Stimulated activated CD4-positive, alpha-beta T cell treated with anti-CD3 and anti-CD28 coated beads, Interleukin-15, amount 100 ng/mL, for 24 hours (primary cell): ENCODE measurements at regions not wholly inside any gene's neighbourhood (a gene's known extent, or its start where the extent isn't known, plus 50 kb on each side); places are given as distances from the start of the nearest gene placed in this dataset.

Source experiments
- DNase-seq: peaks from one replicate; pipeline ENCODE4 v3.0.0-alpha.2; 2020

DNA sequence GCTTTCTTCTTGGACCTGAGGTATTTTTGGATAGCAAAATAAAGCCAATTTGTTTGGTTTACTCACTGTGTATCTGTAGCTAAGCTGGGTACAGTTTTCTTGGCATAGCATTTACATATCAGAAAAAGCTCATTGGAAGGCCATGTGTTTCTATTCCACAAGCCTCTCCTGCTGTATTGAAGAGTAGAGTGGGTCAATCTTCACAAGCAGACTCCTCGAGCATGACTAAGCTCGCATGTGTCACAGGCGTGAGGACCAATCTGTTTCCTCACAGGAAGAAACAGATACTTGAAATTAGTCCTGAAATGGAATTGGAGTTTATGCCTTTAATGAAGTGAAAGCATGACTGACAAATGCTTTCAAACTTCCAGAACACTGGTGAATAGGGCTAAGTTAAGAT is 1279.0 kb upstream of the MAP3K7 start:
- DNase-seq: no peak

DNA sequence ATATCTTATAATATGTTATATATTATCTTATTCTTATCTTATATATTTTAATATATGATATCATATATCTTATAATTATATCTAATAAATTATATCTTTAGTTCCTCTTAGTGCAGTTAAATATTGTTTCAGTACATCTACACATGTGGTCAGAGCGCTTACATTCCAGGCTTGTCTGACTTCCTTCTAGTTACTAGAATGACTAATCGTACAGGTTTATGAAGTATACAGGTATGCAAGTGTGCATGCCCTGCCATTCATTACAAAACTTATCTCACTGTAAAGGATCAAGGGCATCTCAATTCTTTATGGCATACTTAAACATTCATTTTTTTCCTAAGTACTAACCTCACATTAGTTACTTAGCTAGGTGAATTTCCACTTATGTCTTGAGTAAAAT is 1278.0 kb upstream of the MAP3K7 start:
- no peak for DNase-seq

DNA sequence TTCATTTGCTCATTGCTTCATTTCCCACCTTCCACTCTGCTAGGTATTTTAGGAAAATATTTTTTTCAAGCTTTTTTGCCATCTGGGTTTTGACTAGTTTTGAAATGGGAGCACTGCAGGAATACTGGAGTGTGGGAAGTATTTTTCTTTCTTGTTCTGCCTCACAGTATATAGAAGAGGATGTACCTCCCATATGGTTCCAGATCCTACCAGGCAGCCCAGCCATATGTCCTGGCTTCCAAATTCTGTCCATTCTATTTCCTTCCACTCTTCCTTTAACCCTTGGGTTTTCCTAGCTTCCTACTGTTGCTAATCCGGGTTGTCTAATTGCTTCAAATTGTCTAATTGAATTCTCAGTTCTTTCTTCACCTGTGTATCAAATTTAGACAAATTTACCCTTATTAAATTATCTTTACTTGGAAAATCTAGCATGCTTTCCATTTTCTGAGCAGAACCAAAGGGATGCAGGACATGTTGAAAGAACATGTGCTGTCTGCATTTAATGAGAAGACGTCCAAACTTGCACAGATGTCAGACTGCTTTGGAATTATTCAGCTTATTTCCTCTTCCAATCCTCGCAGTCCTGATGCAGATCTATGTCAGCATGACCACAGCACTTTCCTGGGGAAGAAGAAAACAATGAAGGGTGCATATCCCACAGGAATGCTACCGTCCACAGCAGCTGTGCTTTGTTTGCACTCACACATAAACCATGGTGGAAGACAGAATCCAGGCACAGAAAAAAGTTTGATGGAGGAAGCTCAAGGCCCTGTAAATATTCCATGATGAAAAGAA is 1273.9 kb upstream of the MAP3K7 start:
- no peak for DNase-seq

DNA sequence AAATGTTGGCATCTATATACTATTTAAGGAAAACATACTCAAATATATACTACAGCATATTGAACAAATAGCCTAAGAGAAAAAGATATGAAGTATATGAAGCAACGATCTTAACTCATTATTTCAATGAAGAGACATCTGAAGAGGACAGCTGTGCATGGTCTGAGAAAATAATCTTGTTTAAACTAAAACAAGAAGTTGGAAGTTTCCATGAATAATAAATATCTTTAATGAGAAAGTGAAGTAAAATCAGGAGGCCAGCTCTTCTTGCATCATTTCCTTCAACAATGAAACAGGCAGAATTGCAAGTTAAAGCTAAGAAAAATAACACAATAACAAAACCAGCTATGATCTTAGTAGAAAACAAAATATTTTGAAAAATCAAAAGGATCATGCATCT is 1265.4 kb upstream of the MAP3K7 start:
- DNase-seq: no peak

DNA sequence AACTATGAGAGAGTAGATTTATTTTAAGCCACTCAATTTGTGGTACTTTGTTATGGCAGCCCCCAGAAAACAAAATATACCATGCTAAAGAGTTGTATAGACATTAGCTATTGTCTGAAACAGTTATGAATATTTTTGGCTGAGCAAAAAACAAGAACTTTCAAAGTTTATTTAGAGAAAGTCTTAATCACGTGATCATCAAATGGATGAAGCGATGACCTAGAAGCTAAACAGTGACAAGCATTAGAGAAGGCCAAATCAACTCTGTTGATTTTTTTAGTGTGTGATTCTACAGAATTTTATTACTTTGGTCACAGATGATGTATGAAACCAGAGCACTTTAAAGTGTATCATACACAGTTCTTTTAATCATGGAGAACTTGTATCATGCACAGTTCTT is 1247.9 kb upstream of the MAP3K7 start:
- no peak for DNase-seq

DNA sequence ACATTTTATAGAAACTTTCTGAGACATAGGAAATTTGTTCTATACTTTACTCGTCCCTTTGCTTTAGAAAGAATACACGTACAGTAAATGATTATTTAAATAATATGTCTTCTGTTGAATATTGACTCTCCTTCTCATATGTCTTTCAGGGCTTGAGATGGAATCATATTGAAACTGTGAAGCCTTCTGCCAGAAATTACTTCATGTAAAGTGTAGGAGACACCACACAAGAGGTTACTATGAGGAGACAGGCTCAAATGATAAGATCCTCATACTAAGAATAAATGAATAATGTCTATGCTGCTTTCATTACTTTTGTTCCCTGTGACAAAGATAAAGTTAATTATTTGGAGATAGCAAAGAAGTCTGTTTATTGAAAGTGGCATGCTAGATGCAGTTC is 1240.3 kb upstream of the MAP3K7 start:
- no peak for DNase-seq

DNA sequence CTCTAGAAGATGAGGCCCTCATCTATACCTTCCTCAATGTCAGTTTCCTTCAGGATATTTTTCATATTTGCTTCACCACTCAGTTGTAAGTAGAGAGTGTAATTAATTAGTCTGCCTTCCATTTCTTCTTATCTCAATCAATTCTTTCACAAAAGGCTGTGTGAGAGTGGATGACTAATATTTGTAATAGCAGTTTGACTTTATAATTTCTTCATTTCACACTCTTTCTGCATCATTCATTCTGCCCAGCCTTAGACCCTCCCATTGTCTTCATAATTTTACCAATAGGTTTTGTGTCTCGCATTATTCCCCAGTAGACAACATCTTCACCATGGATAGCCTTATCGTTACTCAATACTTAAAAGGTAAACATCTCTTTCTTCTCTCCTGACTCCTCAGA is 1239.3 kb upstream of the MAP3K7 start:
- no peak for DNase-seq

DNA sequence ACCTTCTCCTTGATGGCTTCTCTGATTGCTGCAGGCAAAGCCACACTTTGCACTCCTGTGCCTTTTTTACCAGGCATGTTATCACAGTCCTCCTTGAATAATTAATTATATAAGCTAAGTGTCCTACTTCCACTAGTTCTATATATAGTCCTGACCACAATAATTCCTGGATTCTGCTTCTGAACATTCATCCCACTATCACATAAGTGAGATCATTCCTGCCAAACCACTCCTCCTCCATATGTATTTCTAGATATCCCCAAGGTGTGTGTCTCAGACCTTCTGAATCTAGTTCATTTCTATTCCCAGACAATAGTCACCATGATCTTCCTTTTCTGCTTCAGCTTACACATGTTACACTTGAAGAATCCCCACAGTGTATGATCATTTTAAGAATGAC is 1237.5 kb upstream of the MAP3K7 start:
- DNase-seq: no peak

DNA sequence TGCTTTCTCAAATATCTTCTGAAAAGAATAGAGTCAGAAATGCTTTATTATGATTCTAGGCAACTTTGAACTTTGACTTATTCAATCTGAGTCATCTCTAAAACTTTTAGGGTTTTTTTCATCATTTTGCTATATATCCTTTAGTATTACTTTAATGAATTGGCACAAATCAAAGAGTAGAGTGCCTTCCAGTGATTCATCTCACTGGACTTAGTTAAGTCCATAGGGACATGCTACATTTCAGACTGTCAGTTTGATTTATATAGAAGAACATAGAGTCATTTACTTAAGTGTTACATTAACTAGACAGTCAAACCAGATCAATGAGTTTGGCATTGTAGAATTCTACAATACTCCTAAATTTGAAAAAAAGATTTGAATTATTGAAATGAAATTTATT is 1235.7 kb upstream of the MAP3K7 start:
- DNase-seq: no peak

DNA sequence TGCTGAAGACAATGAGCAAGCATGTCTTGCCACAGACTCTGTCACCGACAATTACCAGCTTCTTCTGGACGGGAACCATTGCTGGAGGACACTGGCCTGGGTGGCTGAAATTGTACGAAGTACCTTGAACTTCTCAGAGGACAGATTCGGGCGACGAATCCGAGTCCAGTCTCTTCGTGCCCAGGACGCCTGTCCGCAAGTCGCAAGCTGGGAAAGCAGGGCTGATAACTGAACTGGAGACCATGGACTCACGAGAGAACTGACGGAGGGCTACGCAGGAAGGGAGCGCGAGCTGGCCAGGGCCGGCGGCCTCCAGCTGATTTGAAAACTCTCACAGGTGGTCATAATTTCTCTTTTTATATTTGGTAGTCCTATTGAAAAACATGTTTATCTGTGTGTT is 1229.5 kb upstream of the MAP3K7 start:
- no peak for DNase-seq

DNA sequence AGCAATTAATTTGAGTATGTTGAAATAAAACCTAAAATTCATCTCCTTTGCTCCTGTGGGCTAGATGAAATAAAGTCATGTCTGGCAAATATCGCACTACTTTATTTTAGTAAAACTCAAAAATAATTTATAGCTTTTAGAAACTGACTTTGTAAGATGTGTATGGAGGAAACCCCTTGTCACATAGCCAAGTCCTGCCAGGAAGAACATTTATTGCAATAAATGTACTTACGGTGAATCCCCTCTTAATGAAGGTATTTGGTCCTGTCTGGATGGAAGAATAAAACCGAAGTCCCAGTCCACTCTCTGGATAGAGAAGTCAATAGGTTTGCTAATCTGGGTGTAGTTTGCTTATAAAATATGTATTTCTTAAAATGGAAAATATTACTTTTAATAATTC is 1226.8 kb upstream of the MAP3K7 start:
- no peak for DNase-seq

DNA sequence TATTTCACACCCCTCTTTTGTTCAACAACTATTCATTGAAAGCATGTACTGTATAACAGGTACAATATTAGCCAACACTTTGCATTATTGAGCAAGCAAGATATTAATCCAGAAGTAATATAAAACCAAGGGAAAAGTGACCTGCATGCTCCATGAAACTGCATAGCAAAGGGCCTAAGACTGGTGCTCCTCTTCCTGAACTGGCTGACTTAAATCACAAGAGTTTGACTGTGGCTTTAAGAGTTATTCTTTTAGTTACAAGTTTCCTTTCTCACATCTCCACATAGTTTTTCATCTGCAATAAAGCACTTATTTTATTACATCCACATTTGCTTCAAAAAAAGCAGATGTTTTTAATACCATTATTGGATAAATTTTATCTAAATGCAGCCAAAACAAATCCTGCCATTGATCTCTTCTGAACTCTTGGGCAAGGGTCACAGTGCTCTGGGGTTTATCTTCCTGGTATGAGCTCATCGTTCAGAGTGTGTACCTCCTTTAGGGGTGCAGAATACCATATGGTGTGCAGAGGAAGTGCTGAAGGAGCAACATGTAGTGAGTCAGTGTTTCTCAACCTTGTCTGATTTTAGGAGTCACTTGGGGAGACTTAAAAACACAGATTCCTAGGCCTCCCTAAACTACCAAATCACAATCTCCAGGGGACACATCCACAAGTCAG is 1225.9 kb upstream of the MAP3K7 start:
- DNase-seq: no peak

DNA sequence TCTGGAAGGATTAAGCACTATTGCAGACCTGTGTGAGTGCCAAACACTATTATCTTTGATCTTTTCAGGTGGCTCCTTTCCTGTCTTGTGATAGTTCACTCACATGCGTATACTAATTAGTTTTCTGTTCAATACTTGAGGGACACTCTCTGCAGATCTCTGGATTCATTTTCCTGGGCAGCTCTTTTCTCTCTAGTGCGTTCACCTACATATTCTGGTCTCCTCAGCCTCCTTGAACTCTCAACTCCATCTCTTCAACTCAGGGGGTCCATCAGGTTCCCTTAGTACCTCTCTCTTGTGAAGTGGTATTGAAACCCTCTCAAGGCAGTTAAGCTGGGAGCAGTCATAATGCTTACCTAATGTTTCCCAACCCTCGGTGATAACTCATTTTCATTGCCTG is 1218.1 kb upstream of the MAP3K7 start:
- DNase-seq: no peak

DNA sequence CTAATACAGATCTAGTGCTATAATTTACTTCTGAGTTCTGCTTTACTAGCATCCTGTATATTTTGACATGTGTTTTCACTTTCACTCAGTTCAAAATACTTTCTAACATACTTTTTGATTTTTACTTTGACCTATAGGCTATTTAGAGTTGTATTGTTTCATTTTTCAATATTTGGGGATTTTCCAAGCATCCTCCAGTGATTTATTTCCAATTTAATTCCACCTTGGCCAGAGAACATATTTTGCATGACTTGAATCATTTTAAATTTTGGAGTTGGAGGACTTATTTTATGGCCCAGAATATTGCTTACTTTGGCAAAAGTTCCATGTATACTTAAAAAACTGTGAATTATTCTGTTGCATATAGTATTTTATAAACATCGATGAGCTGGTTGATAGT is 1215.6 kb upstream of the MAP3K7 start:
- no peak for DNase-seq

DNA sequence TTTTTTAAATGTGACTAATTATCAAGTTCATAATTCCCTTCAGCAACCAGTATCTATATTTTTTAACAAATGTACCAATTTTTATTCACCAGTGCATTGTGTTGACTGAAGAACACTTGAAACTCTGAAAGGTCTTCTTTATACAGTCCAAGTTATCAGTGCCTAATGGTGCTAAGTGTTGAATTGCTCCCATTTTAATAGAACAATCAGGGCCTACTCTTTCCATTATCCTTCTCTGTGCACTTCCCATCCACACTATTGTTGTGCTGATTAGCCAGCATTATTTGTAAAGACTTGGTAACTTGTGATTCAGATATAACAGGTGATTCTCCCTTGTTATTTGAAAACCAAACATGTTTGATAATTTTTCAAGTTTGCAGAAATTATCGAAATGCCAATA is 1209.7 kb upstream of the MAP3K7 start:
- no peak for DNase-seq

DNA sequence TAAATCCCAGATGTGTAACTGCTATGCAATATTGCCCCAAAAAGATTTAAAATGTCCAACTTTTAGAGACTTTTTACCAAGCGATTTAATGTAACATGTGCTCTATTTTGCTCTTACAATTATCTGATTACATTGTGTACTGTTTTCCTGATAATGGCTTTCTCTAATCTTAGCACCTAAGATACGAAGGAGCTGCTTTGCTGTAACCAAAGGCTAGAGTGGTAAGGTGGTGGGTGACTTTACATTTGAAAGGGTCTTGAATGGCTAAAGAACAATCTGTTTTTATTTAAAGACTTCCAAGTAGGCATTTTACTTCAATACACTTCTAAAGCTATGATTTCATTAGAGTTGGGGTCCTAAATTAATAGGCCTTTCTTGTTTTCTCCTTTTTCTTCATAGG is 1201.6 kb upstream of the MAP3K7 start:
- DNase-seq: no peak

DNA sequence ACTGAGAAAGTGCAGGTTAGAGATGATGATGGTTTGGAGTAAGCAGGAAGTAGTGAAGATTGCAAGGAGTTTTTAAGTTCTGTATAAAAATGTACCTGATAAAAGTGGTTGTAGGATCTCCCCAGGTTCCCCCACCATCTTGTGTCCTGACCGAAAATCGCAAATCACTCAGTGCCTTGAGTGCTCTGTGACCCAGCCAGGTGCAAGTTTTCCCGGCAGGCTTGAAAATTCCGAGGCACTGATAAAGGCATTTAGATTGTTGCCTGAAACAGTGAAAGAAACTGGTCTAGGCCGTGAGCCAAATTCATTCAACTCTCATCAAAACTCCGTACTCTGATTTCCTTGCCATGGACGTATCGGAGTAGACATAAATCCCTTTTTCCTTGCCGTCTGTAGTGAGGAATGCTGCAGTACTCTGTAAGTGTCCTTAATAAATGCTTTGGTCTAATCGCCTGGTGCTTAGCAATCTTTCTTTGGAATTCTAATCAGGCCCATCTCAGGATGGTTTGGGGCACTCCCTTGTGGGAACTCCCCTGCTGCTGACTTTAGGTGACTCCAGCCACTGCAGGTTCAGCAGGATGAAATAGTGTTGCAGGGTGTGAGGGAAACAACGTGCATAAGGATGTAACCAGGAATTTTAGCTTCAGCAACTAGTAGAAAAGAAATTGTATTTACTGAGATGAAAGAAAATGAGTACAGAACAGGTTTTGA is 1199.8 kb upstream of the MAP3K7 start:
- no peak for DNase-seq

DNA sequence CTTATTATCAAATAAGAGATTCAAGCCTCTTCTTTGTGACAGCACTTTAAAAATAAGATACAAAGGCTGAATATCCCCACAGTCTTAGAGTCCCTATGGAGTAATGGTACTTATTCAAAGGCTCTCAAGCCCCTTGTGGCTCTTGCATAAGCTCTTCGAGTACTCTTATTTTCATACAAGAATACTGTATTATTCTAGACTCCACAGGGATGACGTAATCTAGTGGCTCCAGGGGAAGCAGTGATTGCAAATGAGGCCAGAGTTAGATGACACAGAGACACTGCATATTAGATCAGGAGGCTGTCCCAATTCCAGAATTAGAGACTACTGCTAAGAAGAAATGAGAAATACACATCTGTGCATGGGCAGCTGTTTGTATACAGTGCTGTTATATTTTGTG is 1195.9 kb upstream of the MAP3K7 start:
- DNase-seq: no peak

DNA sequence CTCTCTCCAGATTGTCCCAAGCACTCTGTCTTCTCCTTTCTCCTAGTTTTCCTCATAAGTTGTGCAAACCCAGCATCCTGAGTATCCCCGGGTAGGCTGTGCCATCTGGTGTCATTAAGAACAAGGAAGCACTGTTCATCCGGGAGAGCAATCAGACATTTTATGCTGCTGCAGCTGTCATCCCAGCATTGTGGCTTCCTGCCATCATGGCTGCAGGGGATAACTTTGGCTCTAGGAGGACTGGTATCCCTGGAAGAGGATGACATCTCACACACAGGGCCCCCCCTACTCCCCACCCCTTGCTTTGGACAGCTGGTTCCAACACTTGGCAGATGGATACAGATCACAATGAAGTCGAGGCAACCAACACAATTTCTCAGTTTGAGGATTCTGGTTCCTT is 1195.1 kb upstream of the MAP3K7 start:
- DNase-seq: no peak

DNA sequence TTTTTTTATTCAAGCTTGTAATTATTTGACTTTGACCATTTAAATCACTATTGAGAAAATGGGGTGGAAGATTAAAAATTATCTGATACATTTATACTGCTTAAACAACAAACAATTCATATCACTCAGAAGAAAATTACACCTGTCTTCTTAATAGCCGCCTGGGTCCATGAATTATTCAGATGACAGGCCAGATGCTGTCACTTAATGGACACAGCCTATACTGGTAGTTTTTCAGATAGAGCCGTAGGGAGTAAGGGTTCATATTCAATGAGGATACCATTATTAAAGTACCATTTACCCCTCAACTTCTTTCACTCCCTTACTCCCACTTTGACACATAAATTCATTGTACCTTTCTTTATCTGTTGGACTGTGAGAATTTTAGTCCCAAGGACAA is 1193.4 kb upstream of the MAP3K7 start:
- DNase-seq: no peak

DNA sequence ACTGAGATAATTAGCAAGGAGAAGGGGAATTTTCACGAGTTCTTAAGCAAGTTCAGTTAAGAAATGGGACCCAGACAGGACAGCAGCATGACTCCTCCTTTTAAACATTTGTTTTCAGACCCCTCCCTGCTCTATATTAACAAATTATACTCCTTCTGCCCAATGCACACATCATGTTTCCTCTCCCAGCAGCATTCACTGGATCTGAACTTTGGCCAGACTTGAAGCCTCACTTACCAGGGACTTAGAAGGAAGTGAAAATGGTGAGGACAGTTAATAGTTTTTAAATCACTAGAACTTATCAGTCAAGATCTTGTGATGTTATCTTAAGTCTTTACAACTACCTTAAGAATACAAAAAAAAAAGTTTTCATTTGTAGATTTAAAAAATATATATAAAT is 1174.7 kb upstream of the MAP3K7 start:
- no peak for DNase-seq

DNA sequence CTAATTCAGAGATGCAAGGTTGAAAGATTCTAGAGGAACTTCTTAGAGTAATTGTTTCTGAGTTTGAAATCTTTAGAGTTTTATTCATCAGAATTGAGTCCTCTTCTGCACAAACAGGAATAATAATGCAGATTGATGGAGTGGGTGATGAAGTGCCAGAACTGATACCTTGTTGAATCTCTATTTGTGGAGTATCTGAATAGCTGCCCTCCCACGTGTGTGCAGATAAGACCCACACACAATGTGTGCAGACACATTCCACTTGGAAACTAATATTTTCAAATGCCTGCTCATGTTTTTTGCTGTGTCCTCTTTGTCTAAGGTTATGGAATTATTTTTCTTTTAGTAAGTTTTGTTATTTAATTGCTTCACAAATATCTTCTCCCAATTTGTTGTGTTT is 1167.8 kb upstream of the MAP3K7 start:
- DNase-seq: no peak

DNA sequence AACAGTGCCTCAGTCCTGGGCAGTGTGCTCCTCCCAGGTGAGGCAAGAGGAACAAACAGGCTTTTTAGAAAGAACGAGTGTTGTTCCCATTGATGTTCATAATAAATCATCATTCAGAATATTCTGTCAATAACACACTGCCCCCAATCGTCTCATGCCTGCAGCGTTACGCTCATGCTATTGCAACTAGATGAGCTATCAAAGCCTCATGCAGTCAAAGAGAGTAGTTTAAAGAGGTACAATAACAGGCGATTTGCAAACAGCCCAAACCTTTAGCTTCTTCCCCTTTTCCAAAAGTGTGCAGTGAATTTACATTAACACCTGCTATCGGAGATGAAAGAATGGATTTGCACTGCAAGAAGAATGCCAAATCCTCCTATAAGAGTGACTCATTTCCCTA is 1164.7 kb upstream of the MAP3K7 start:
- DNase-seq: no peak

DNA sequence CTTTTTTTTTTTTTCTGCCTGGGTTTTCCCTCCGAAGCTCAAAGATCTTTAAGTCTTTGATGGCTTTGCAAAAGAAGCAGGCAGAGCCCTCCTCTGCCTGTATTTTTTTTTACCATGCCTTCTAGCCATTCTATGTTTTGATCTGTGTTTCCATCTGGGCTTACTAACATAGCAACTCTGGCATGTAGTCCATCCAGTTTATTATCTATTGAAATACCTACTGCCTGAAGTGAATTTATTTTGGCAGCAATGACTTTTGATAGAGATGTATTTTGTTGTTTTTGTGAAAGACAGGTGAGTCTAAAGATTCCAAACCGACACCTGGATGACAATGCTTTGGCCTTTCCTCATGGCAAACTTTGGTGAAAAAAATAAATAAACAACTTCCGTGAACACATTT is 1157.7 kb upstream of the MAP3K7 start:
- DNase-seq: no peak
